CD4-positive, alpha-beta T cell treated with Interleukin-15 for 4 hours (primary cell): ENCODE measurements at regions not wholly inside any gene's neighbourhood (a gene's known extent, or its start where the extent isn't known, plus 50 kb on each side); places are given as distances from the start of the nearest gene placed in this dataset.

Source experiments
- DNase-seq: peaks from one replicate; pipeline ENCODE4 v3.0.0-alpha.2; 2020; ENCODE audit warnings: low spot score

GRCh38 chr15:91559066-91559465 is 294.4 kb upstream of the SLCO3A1 start:
- DNase-seq, result no peak

GRCh38 chr15:91561371-91562100 is 292.0 kb upstream of the SLCO3A1 start:
- no peak for DNase-seq

GRCh38 chr15:91562698-91563097 is 290.8 kb upstream of the SLCO3A1 start:
- no peak for DNase-seq

- no peak for DNase-seq
These were observed 288.9 kb upstream of the SLCO3A1 start for GRCh38 chr15:91564631-91565030.

GRCh38 chr15:91566141-91566540 is 287.4 kb upstream of the SLCO3A1 start:
- no peak for DNase-seq

GRCh38 chr15:91568036-91568435 is 285.5 kb upstream of the SLCO3A1 start:
- DNase-seq, result no peak

GRCh38 chr15:91572110-91572509 is 281.4 kb upstream of the SLCO3A1 start:
- DNase-seq, result no peak

GRCh38 chr15:91576096-91576495 is 277.4 kb upstream of the SLCO3A1 start:
- no peak for DNase-seq

GRCh38 chr15:91578511-91578910 is 275.0 kb upstream of the SLCO3A1 start:
- DNase-seq, result no peak

- DNase-seq, result no peak
These were observed 268.6 kb upstream of the SLCO3A1 start for GRCh38 chr15:91584895-91585294.

- no peak for DNase-seq
These were observed 266.9 kb upstream of the SLCO3A1 start for GRCh38 chr15:91586560-91586959.

- DNase-seq, result no peak
These were observed 264.1 kb upstream of the SLCO3A1 start for GRCh38 chr15:91589360-91589759.

GRCh38 chr15:91592567-91592966 is 260.9 kb upstream of the SLCO3A1 start:
- DNase-seq, result no peak

- DNase-seq, result no peak
These were observed 260.4 kb upstream of the SLCO3A1 start for GRCh38 chr15:91593067-91593466.

GRCh38 chr15:91593653-91594052 is 259.9 kb upstream of the SLCO3A1 start:
- DNase-seq, result no peak

- DNase-seq, result no peak
These were observed 254.2 kb upstream of the SLCO3A1 start for GRCh38 chr15:91599261-91599660.

GRCh38 chr15:91603384-91604080 is 250.0 kb upstream of the SLCO3A1 start:
- DNase-seq, result no peak

- DNase-seq, result no peak
These were observed 249.4 kb upstream of the SLCO3A1 start for GRCh38 chr15:91604122-91604521.

GRCh38 chr15:91605576-91605975 is 247.9 kb upstream of the SLCO3A1 start:
- DNase-seq, result no peak

- DNase-seq, result no peak
These were observed 244.3 kb upstream of the SLCO3A1 start for GRCh38 chr15:91609231-91609630.

GRCh38 chr15:91609966-91610365 is 243.5 kb upstream of the SLCO3A1 start:
- DNase-seq, result no peak

GRCh38 chr15:91611561-91612323 is 241.8 kb upstream of the SLCO3A1 start:
- DNase-seq, result no peak

- no peak for DNase-seq
These were observed 233.3 kb upstream of the SLCO3A1 start for GRCh38 chr15:91620229-91620628.
